ENCODE measurements at regions not wholly inside any gene's neighbourhood (a gene's known extent, or its start where the extent isn't known, plus 50 kb on each side); places are given as distances from the start of the nearest gene placed in this dataset.
"Not testable (repeated sequence)": the region's sequence is repeated elsewhere in the genome, so short reads cannot be mapped to it uniquely, and the experiment has no call there.

DNA sequence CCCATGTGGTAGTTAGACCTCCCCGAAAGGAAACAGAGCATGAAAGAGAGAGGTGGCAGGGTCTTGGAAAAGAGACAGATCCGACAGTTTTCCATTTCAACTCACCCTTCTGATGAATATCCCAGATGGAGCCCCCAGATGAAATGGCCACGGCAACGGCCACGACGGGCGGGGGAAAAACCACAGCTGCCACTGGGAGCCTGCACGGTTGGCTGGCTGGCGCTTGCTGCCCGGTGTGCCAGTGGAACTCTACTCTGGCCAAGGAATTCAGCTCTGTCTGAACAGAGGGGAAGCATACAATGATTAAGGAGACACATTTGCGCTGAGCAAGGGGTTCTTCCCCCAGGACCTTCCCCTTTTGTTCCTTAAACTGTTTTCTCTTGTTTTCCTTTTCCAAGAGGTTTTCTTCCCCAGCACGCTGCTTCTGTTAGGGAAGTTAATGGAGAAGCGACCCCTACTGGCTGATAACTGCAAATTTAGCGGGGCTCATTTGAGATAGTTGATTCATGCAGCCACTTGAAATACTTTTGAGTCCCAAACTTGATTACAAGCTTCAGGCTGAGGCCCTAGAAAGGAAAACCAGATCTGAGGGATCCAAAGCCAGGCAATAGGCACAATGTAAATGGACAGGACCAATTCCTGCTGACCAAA is 1122.5 kb downstream of the NCAM2 start:
- ATAC-seq: no peak
- intact Hi-C loops (cut with DNase I, micrococcal nuclease): loop anchor here in 1 of 2 donors (10.0 kb wide), 1 partner anchor 1316 kb away; no protein-coding TSS in a partner anchor
- no peak for DNase-seq

DNA sequence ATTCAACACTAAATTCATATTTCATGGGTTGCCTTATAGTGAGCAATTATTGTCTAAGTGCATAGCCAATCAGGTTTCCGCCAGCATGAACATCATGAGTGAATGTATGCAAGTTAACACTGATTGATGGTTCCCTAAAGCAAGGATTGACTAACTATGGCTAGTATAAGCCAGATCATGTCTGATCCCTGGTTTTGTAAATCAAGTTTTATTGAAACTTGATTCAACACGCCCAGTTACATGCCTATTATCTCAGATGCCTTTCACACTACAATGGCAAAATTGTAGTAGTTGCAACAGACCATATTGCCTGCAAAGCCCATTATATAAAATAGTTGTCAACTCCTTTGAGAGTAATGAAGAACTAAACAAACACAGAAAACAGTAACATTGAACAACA is 1127.4 kb downstream of the NCAM2 start:
- no peak for DNase-seq
- intact Hi-C loops (cut with DNase I, micrococcal nuclease): loop anchor here in 1 of 2 donors (10.0 kb wide), 1 partner anchor 1321 kb away; no protein-coding TSS in a partner anchor

DNA sequence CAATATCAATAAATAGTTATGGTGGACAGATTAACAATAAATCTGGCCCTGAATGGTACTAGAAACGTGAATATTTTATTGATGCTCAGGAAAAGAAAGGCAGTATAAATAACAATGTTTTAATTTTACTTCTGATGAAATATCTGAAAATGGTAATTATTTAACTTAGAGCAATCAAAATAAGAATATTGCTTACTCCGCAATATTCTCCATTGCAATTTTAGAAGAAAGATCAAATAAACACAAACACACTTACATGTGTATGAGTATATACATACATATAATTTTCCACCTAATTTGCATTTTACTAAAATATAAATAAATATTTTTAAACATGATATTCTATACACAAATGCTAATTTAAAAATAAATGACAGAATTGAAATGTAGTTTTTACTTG is 1130.5 kb downstream of the NCAM2 start:
- ATAC-seq (no peak), DNase-seq (no peak)
- intact Hi-C loops (cut with DNase I, micrococcal nuclease): loop anchor here in 1 of 2 donors (10.0 kb wide), 1 partner anchor 1324 kb away; no protein-coding TSS in a partner anchor

More for the DNA sequence above, 1127.4 kb downstream of the NCAM2 start:
- ATAC-seq: no peak

DNA sequence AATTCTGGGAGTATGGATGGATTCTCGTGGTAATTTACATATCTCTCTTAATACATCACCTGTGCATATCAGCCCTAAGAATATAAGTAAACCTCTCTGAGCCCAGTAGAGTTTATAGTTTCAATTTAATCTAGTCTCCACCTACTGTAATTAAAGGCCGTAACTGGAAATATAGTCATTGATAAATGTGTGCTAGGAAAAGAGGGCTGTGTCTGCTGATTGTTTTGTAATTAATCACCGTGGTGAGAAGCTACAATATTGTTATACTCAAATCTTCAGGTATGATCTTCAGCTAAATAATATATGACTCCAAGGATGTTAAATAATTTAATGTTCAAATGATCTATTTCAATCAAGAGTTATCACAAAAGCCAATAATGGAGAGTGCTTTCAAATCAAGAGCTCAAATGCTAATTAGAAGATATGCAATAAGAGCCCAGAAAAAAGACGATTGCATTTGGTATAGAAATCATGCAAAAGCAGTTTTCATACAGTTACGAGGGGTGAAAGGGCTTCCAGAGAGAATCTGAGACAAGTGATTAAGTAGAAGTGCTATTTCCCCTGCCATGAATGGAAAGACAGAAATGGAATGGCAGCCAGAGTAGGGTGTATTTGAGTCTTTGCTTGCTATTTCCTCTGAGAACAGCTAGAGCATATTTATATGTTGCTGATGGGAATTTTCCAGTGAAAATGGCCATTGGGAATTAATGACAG is 1134.3 kb downstream of the NCAM2 start:
- DNase-seq (no peak), ATAC-seq (no peak)
- intact Hi-C loops (cut with DNase I, micrococcal nuclease): no loop called here

DNA sequence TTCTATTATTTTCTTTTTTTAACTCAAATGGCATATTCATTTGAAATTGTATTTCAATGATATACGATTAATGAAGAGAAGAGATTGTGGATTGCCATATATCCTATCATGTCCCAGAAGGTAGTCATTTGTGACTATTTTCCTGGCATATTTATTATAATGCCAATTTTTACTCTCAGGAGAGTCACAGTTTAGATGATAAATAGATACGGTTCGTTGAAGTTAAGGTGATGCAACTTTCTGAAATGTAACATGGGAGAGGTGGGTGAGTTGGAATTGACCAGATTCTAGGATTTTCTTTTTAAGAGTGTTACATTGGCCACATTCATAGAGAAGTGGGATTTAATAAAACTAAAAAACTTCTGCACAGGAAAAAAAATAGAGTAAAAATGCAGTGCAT is 1138.5 kb downstream of the NCAM2 start:
- intact Hi-C loops (cut with DNase I, micrococcal nuclease): no loop called here
- ATAC-seq: no peak
- no peak for DNase-seq

DNA sequence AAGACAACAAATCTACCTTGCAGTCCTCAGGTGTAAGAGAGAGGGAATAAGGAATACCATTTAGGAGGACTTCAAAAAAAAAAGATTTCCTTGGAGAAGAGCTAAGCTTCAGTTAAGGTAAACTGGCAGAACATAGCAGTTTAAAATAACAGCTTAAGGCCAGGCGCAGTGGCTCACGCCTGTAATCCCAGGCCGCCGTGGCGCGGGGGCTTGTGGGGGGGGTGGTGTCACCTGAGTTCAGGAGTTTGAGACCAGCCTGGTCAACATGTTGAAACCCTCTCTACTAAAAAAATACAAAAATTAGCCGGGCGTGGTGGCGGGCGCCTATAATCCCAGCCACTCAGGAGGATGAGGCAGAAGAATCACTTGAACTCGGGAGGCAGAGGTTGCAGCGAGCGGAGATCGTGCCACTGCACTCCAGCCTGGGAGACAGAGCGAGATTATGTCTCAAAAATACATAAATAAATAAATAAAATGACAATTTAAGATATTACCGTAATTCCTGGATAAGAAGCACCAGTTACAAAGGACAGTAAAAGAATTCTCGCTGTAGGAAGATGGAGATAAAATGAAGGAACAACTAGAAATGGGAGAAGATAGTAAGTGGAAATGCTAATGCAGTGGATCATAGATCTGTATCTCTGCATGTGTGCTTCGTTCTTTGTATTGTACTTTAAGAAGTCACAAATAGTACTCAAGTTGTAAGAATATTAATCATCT is 1140.2 kb downstream of the NCAM2 start:
- ATAC-seq (no peak), DNase-seq (no peak)
- intact Hi-C loops (cut with DNase I, micrococcal nuclease): no loop called here

DNA sequence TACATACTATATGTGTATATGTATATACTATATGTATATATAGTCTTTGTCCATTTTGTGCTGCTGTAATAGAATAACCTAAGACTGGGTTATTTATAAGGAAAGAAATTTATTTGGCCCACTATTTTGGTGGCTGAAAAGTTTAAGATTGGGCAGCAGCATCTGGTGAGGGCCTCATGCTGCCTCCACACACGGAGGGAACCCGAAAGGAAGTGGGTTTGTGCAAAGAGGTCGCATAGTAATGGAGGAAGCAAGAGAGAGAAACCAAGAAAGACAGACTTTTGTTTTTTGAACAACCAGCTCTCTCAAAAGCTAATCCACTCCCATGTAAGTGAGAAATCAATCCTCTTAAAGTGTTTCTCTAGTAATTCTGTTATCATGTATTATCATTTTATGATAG is 1147.3 kb downstream of the NCAM2 start:
- intact Hi-C loops (cut with DNase I, micrococcal nuclease): no loop called here
- no peak for ATAC-seq
- no peak for DNase-seq

DNA sequence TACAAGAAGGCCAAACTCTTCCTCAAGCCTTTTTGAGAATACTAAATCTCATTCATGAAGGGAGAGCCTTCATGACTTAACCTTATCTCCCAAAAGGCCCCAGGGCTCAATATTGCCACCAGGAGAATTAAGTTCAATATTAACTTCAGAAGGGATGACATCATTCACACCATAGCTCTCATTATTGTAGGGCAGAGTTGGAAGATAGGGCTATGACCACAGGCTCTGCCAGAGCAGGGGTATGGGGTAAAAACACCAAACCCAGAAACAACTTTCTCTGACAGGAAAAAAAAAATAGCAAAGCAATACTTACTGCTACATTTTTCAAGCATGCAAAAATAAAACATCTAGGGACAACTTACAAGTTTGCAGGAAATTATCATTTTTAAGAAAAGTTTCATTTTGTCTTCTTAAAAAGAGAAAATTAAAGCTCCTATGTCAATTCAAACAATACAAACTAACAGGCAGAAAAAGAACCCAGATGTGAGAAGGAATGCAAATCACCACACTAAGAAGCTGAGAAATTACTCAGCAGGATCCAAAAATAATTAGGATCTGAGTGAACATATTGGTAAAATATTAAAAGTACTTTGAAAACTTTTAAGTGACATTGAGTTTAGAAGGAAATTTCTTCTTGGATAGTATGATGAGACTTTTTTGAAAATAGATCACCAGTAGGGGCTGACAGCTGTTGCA is 1156.5 kb downstream of the NCAM2 start:
- intact Hi-C loops (cut with DNase I, micrococcal nuclease): no loop called here
- ATAC-seq (no peak), DNase-seq (no peak)

DNA sequence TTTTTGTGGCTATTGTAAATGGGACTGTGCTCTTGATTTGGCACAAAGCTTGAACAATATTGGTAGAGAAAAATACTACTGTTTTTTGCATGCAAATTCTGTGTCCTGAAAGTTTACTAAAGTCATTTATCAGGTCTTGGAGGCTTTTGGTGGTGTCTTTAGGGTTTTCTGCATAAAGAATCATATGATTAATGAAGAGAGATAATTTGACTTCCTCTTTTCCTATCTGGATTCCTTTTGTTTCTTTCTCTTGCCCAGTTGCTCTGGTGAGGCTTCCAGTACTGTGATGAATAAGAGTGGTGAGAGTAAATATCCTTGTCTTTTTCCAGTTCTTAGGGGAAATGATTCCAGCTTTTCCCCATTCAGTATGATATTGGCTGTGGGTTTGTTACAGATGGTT is 1166.7 kb downstream of the NCAM2 start:
- intact Hi-C loops (cut with DNase I, micrococcal nuclease): no loop called here
- no peak for ATAC-seq
- no peak for DNase-seq

DNA sequence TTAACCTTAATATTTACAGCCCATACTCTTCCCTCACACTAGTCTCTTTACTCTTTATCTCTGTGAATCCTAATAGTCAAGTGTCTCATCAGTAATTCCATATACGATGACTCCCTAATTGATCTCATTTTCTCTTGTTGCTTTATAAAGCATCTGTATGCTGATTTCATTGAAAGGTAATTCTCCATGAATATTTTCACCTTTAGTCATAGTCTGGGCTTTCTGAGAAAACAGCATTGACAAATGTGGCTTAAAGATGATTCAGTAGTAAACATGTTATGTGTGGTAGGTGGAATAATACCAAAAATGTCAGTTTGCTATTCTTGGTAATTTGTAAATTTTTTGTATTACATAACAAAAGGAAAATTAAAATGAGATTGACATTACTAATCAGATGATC is 1176.5 kb downstream of the NCAM2 start:
- ATAC-seq: no peak
- DNase-seq: no peak
- intact Hi-C loops (cut with DNase I, micrococcal nuclease): no loop called here

DNA sequence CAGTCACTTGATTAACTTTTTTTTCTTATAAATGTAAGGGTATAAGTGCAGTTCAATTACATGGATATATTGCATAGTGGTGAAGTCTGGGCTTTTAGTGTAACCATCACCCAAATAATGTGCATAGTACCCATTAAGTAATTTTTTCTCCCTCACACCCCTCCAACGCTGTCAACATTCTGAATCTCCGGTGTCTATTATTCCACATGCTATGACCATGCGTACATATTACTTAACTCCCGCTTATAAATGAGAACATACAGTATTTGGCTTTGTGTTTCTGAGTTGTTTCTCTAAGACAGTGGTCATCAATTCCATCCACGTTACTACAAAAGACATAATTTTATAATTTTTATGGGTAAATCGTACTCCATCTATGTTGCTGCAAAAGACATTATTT is 1191.1 kb downstream of the NCAM2 start:
- DNase-seq: no peak

DNA sequence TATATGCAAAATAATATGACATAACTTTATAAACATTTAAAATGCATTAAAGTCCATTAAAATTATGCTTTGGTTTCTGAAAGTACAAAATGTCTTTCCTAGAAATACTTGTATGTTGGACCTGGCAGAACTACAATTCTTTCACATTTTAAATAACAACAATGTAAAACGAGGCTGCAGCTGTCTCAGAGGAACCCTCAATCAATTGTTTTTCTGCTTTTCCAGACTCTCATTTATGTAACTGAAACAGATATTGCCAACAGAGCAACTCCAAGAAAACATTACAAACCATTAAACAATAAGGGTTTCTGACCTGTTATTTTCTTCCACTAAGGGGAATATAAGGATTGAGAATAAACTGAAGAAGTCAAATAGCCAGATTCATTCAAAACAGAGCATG is 1193.4 kb downstream of the NCAM2 start:
- ATAC-seq (no peak), DNase-seq (no peak)
- intact Hi-C loops (cut with DNase I, micrococcal nuclease): no loop called here

More for the DNA sequence above, 1191.1 kb downstream of the NCAM2 start:
- intact Hi-C loops (cut with DNase I, micrococcal nuclease): no loop called here
- no peak for ATAC-seq

DNA sequence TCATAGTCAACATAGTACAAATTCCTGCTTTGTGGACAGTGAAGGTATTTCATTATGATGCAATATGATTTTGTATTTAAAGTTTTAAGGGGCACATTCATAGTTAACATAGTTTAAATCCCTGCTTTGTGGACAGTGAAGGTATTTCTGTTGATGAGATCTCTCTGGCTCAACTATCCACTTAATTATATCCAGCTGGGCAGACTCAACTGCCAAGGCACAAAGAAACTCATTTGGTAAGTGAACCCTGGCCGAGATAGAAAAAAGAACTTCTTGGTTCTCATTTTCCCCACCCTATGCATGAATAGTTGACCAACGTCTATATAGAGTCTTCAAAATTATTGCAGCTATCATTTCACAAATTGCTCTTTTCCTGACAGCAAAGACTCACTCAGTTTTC is 1194.6 kb downstream of the NCAM2 start:
- no peak for ATAC-seq
- intact Hi-C loops (cut with DNase I, micrococcal nuclease): no loop called here
- no peak for DNase-seq

DNA sequence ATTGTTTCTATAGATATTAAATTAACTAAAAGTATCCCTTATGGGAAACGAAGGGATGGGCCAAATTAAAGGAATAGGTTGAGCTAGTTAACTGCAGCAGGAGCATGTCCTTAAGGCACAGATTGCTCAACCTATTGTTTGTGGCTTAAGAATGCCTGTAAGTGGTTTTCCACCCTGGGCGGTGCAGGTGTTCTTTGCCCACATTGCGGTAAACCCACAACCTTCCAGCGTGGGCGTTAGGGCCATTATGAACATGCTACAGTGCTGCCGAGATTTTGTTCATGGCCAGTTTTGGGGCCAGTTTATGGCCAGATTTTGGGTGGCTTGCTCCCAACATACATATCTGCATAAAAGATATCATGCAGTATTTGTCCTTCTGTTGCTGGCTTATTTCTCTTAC is 1196.8 kb downstream of the NCAM2 start:
- ATAC-seq; intact Hi-C loops (cut with DNase I, micrococcal nuclease); DNase-seq: not testable (repeated sequence)

DNA sequence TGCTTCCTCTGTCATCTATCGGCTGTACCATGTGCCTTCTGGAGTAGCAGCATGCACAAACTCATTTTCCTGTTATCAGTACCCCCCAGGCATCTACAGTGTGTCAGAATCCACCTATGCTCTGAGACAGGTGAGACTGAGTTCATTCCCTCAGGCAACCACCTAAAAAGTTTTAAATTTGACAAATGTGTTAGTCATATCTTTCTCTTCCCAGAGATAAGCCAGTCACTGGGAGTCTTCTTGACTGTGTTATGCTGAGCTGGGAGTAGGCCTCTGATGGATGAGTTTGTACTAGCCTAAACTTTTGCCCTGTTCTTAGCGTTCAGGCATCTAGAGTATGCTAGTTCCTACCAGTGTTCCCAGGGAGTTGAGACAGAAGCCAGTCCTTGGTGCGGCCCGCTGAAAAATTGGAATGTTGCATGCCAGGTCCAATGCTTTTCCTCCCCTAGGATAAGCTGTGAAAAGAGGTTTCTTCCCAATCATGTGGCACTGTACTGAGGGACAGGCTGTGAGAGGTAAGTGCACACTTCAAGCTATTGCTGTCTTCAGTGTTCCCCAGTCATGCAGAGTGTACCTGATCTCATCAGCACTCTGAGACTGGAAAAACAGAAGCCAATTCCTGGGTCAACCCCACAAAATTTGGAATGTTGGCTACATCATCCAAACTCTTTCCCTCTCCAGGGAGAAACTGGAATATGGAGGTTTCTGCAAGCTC is 1202.3 kb downstream of the NCAM2 start:
- ATAC-seq: no peak
- DNase-seq: no peak
- intact Hi-C loops (cut with DNase I, micrococcal nuclease): no loop called here

DNA sequence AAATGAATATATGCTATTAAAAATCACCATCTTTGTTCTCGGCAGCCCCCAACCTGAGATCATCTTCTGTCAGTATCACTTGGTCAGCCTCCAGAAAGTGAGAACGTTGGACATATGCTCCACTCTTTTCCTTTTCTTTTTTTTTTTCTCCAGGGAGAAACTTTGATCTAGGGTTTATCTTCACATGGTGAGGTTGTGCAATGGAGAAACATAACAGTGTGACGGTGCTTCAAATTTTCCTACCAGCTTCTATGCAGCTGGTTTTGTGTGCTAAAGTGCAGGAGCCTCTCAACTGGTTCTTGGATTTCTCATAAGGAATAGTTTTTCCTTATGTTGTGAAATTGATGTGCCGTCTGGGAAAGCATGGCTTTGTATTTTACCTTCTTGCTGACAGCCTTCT is 1202.9 kb downstream of the NCAM2 start:
- intact Hi-C loops (cut with DNase I, micrococcal nuclease): no loop called here
- DNase-seq (no peak), ATAC-seq (no peak)

DNA sequence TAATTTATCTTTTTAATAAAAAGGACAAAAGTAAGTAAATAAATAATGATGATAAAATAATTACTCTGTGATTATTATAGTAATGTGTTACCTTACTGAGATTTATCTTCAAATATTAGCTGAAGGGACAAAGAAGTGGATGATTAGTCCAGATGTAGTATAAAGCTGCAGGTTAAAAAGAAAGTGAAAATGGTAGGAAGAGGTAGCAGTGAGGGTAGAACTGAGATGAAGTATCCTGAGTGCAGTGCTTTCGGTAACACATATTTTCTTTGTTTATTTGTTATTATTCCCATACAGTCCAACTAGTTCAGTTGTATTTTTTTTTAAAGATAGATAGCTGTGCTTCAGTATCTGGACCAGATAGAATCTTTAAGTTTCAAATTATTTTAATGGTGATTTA is 1203.5 kb downstream of the NCAM2 start:
- DNase-seq (no peak), ATAC-seq (no peak)
- intact Hi-C loops (cut with DNase I, micrococcal nuclease): no loop called here

DNA sequence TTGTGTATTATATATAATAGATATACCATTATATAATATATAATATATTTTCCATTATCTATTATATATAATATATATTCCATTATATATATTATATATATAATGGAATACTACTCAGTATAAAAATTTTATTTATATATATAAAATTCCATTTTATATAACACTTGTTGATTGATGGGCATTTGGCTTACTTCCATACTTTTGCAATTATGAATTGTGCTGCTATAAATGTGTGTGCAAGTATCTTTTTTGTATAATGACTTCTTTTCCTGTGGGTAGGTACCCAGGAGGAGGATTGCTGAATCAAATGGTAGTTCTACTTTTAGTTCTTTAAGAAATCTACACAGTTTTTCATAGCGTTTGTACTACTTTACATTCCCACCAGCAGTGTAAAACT is 1211.1 kb downstream of the NCAM2 start:
- no peak for ATAC-seq
- no peak for DNase-seq
- intact Hi-C loops (cut with DNase I, micrococcal nuclease): no loop called here

DNA sequence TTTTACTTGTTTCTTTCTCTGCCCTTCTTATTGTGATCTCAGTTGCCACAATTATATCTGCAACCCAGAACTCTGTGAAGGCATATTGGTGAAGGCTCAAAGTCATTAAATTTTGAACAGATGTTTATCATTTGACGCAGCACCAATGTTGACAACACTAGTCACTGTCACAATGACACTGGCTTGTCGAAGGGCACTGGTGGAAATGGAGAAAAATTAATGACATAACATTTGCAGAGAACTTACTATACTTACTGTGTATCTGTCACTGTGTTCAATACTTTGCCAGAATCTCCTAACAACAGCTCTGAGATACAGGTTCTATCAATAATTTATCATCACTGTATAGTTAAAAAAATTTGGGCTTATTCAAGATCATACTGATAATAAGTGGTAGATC is 1213.7 kb downstream of the NCAM2 start:
- DNase-seq (no peak), ATAC-seq (no peak)
- intact Hi-C loops (cut with DNase I, micrococcal nuclease): no loop called here

Measured in left colon (tissue), 2 donors.